A673 (cell line): ENCODE measurements at regions not wholly inside any gene's neighbourhood (a gene's known extent, or its start where the extent isn't known, plus 50 kb on each side); places are given as distances from the start of the nearest gene placed in this dataset.

ENCODE experiments used
- BruUV-seq: library from RNA; stranded (reverse); fragments of 400-500 nt; replicated peaks from 2 replicates; lab custom pipeline; 2021; lab: Mats Ljungman, UMichigan
- CTCF ChIA-PET: fragments of 300-600 bp; sonication (Branson Sonifier 250); formaldehyde crosslinking; loops from one replicate; lab custom pipeline; 2022; ENCODE audit warnings: antibody characterized with exemption; lab: Charles Lee
- POLR2A ChIA-PET: fragments of 300-600 bp; sonication (Branson Sonifier 250); formaldehyde crosslinking; loops from one replicate; lab custom pipeline; 2022; ENCODE audit warnings: antibody characterized with exemption; ENCODE audit not compliant: low non-redundant PET; lab: Charles Lee
- DNase-seq: peaks from one replicate; pipeline ENCODE4 v3.0.0-alpha.2; 2015; ENCODE audit warnings: low spot score
- H3K27ac ChIP-seq: fragments of 200-600 bp; sonication (generic); 2 replicates; pipeline ENCODE4 v1.5.1; 2016; ENCODE audit warnings: mixed run types, low read depth, mild to moderate bottlenecking, mixed read lengths, antibody characterized with exemption, low read length; ENCODE audit not compliant: poor library complexity, severe bottlenecking
- H3K27me3 ChIP-seq: fragments of 200-600 bp; sonication (generic); replicated peaks from 2 replicates; pipeline ENCODE4 v1.6.1; 2017; ENCODE audit warnings: mixed run types, low read depth, mild to moderate bottlenecking, mixed read lengths, antibody characterized with exemption, low read length; ENCODE audit not compliant: insufficient read depth, poor library complexity
- H3K36me3 ChIP-seq: fragments of 200-600 bp; sonication (generic); 2 replicates; pipeline ENCODE4 v1.6.1; 2016; ENCODE audit warnings: mixed run types, mild to moderate bottlenecking, mixed read lengths, antibody characterized with exemption, low read length; ENCODE audit not compliant: insufficient read depth, poor library complexity, severe bottlenecking
- H3K4me1 ChIP-seq: fragments of 200-600 bp; sonication (generic); 2 replicates; pipeline ENCODE4 v1.6.1; 2017; ENCODE audit warnings: mixed run types, mild to moderate bottlenecking, mixed read lengths, antibody characterized with exemption, low read length; ENCODE audit not compliant: insufficient read depth, poor library complexity, severe bottlenecking
- H3K4me3 ChIP-seq: fragments of 200-600 bp; sonication (generic); 2 replicates; pipeline ENCODE4 v1.5.1; 2016; ENCODE audit warnings: low read depth, mixed run types, mild to moderate bottlenecking, mixed read lengths, low read length; ENCODE audit not compliant: poor library complexity, severe bottlenecking
- H3K9me3 ChIP-seq: fragments of 200-600 bp; sonication (generic); 2 replicates; pipeline ENCODE4 v1.6.1; 2016; ENCODE audit warnings: mixed run types, low read depth, mild to moderate bottlenecking, mixed read lengths, antibody characterized with exemption, low read length; ENCODE audit not compliant: poor library complexity, severe bottlenecking
- CTCF ChIP-seq: fragments of 300-800, 200-600 bp; sonication (generic); conservative IDR thresholded peaks from 2 replicates; pipeline ENCODE4 v1.5.1; 2017; ENCODE audit warnings: low read depth, mild to moderate bottlenecking, antibody characterized with exemption, low read length, moderate library complexity, mixed read lengths
- EZH2 ChIP-seq: fragments of 200-600 bp; sonication (generic); IDR thresholded peaks from 2 replicates; pipeline ENCODE4 v1.6.1; 2017; ENCODE audit warnings: borderline replicate concordance, low read depth, mild to moderate bottlenecking, mixed read lengths, antibody characterized with exemption, low read length; ENCODE audit not compliant: poor library complexity, severe bottlenecking
- intact Hi-C: fragments of 100-400 bp; cut with micrococcal nuclease; formaldehyde crosslinking; loops from one replicate; pipeline ENCODE4 v1.10.0; 2022; ENCODE audit not compliant: unreplicated experiment

GRCh38 chr11:130560000-130560780 is 111.7 kb downstream of the ADAMTS15 start:
- intact Hi-C loops, result no loop called here
- H3K36me3 ChIP-seq, result no peaks in the 10 kb centered on the region
- H3K9me3 ChIP-seq, result no peaks in the 10 kb centered on the region
- TF ChIP-seq CTCF, result no peak
- no peak for TF ChIP-seq EZH2
- BruUV-seq, result no TSS peak
- CTCF ChIA-PET, result no interaction called here
- H3K4me1 ChIP-seq, result no peaks in the 10 kb centered on the region
- H3K27ac ChIP-seq, result no peak overlapping the region
- H3K27me3 ChIP-seq, result no peaks in the 10 kb centered on the region
- POLR2A ChIA-PET, result no interaction called here
- no peak for DNase-seq
- H3K4me3 ChIP-seq, result no peak overlapping the region

GRCh38 chr11:130560781-130561109 is 112.3 kb downstream of the ADAMTS15 start:
- BruUV-seq, result no TSS peak
- H3K4me3 ChIP-seq, result no peak overlapping the region
- ChIA-PET POLR2A (no interaction called here), CTCF (no interaction called here)
- TF ChIP-seq EZH2, result no peak
- TF ChIP-seq CTCF, result no peak
- no peaks in the 10 kb centered on the region for H3K9me3 ChIP-seq
- H3K36me3 ChIP-seq, result no peaks in the 10 kb centered on the region
- H3K27me3 ChIP-seq, result no peaks in the 10 kb centered on the region
- DNase-seq, result no peak
- no peak overlapping the region for H3K27ac ChIP-seq
- intact Hi-C loops, result no loop called here
- H3K4me1 ChIP-seq, result no peaks in the 10 kb centered on the region

DNA sequence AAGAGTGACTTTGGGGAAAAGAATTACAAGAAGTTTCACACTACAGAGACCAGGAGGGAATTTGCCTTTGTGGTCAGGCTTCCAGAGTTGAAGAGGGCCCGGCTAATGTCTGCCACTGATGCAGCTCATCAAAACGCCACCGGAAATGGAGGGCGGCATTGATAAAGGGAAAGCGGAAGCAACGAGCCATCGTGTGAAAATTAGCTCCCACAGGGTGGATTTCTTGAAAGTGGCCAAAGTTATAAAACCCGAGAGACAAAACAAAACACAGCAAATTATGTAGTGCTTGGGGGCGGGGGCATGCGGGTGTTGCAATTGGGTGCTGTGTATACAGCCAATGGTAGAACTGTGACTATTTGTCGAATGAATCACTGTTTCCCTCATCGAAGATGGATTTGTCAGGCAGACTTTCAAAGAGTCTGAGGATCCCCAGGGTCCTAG is 113.0 kb downstream of the ADAMTS15 start:
- Histone ChIP-seq H3K4me3 (no peak overlapping the region), H3K27ac (no peak overlapping the region), H3K27me3 (no peaks in the 10 kb centered on the region), H3K4me1 (no peaks in the 10 kb centered on the region), H3K9me3 (no peaks in the 10 kb centered on the region), H3K36me3 (no peaks in the 10 kb centered on the region)
- intact Hi-C loops, result no loop called here
- no TSS peak for BruUV-seq
- no peak for DNase-seq
- ChIA-PET CTCF (no interaction called here), POLR2A (no interaction called here)
- TF ChIP-seq EZH2, result no peak
- TF ChIP-seq CTCF, result no peak
